IgD-negative memory B cell (primary cell): ENCODE measurements at regions not wholly inside any gene's neighbourhood (a gene's known extent, or its start where the extent isn't known, plus 50 kb on each side); places are given as distances from the start of the nearest gene placed in this dataset.
"Not testable (repeated sequence)": the region's sequence is repeated elsewhere in the genome, so short reads cannot be mapped to it uniquely, and the experiment has no call there.

Experiments
- H3K27ac Mint-ChIP-seq, 3 donors: one replicate each; pipeline ENCODE4 v1.8.0; 2020 to 2022; ENCODE audit warnings: mild to moderate bottlenecking in 3 of 3, mixed read lengths in 3 of 3, moderate library complexity in 1 of 3
- H3K27me3 Mint-ChIP-seq: one replicate; pipeline ENCODE4 v1.8.0; 2021; ENCODE audit warnings: mixed read lengths
- H3K36me3 Mint-ChIP-seq: one replicate; pipeline ENCODE4 v1.8.0; 2020; ENCODE audit warnings: mild to moderate bottlenecking, mixed read lengths
- H3K4me1 Mint-ChIP-seq, 3 donors: one replicate each; pipeline ENCODE4 v1.8.0; 2020 to 2022; ENCODE audit warnings: mixed read lengths in 3 of 3, mild to moderate bottlenecking in 1 of 3
- H3K4me3 Mint-ChIP-seq, 4 donors: one replicate each; pipeline ENCODE4 v1.8.0; 2020 to 2022; ENCODE audit warnings: mild to moderate bottlenecking in 4 of 4, mixed read lengths in 4 of 4, moderate library complexity in 3 of 4
- H3K9me3 Mint-ChIP-seq, 3 donors: one replicate each; pipeline ENCODE4 v1.8.0; 2020 to 2021; ENCODE audit warnings: mixed read lengths in 3 of 3, mild to moderate bottlenecking in 1 of 3

DNA sequence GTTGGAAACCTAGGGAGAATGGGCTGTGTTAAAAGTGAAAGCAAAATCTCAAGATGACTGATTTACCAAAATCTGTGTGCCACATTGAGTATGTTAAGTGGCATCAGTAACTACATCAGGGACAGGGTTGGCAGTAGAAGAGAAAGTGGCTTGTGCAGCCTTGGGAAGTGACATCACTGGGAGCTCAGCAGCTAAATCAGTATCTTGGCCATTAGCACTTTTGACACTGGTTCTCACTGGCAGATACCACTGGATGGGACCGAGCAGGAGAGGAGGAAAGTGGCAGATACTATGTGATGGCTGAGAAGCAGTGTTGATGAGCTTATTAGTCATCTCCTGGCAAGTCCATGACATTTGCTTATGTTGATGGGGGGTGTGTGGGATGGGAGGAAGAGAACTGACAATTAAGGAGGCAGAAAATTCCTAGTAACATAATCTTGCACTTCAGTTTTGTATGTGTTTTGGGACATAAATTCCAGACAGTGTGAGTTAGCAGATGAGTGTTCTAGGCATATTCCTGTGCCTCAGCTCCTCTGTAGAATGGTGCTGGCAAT is 322.2 kb downstream of the SOX4 start:
- Mint-ChIP-seq H3K27ac (no peak overlapping the region), H3K9me3 (no peaks in the 10 kb centered on the region), H3K27me3 (peaks cover 4% of the 10 kb centered on the region), H3K4me3 (peak overlapping the region in 1 of 4 donors; percentile 39), H3K4me1 (peaks cover 0 to 4% (median 0%) of the 10 kb centered on the region in 3 donors), H3K36me3 (no peaks in the 10 kb centered on the region)

GRCh38 chr6:21918041-21918440 is 324.5 kb downstream of the SOX4 start:
- Mint-ChIP-seq H3K36me3 (no peaks in the 10 kb centered on the region), H3K27ac (peak overlapping the region in 1 of 3 donors; percentile 31), H3K27me3 (peaks cover 4% of the 10 kb centered on the region), H3K4me3 (no peak overlapping the region), H3K9me3 (no peaks in the 10 kb centered on the region), H3K4me1 (peaks cover 0 to 4% (median 0%) of the 10 kb centered on the region in 3 donors)

DNA sequence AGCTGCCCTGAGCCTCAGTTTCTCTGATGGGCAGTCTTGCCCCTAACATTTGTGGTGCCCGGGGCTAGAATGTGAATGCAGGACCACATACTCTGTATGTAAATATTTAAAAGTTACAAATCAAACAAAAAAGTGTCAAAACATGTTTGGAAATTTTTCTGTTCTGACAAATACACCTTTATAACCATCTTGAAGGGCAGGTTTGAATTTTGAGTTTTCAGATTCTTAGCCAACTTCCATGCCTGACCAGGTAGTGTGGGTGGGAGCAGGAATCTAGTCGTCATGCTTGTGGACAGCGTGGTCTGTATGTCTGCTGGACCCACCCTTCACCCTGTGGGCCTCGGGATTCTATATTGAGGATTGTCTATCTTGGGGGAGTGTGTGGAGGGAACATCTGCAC is 325.1 kb downstream of the SOX4 start:
- Mint-ChIP-seq H3K4me3 (no peak overlapping the region), H3K27ac (no peak overlapping the region), H3K36me3 (no peaks in the 10 kb centered on the region), H3K9me3 (no peaks in the 10 kb centered on the region), H3K27me3 (peaks cover 4% of the 10 kb centered on the region), H3K4me1 (peaks cover 0 to 4% (median 0%) of the 10 kb centered on the region in 3 donors)

DNA sequence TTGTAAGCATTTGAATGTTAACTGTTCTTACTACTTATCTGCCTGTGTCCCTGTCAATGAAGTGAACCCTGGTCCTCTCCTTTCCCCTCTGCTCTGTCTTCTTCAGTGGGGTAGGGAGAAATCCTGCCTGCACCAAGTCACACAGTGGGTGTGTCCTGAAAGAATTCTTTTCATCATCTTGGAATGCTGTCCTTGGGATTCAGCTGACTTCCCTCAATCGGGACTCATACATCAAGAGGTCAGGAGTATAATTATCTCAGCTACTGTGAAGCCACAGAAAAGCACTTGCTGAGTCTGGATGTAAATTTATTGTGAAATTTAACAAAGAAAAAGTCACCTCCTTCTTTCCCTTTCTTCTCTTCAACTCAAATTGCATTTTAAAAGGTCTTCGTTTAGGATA is 328.5 kb downstream of the SOX4 start:
- H3K9me3 Mint-ChIP-seq = peaks cover 0 to 1% (median 0%) of the 10 kb centered on the region in 3 donors
- no peak overlapping the region for H3K27ac Mint-ChIP-seq
- peaks cover 2% of the 10 kb centered on the region for H3K27me3 Mint-ChIP-seq
- no peaks in the 10 kb centered on the region for H3K4me1 Mint-ChIP-seq
- no peak overlapping the region for H3K4me3 Mint-ChIP-seq
- H3K36me3 Mint-ChIP-seq = no peaks in the 10 kb centered on the region

GRCh38 chr6:21924002-21924401 is 330.5 kb downstream of the SOX4 start:
- H3K9me3 Mint-ChIP-seq = peaks cover 0 to 5% (median 0%) of the 10 kb centered on the region in 3 donors
- no peaks in the 10 kb centered on the region for H3K27me3 Mint-ChIP-seq
- H3K36me3 Mint-ChIP-seq = no peaks in the 10 kb centered on the region
- H3K4me1 Mint-ChIP-seq = no peaks in the 10 kb centered on the region
- no peak overlapping the region for H3K4me3 Mint-ChIP-seq
- H3K27ac Mint-ChIP-seq = no peak overlapping the region

DNA sequence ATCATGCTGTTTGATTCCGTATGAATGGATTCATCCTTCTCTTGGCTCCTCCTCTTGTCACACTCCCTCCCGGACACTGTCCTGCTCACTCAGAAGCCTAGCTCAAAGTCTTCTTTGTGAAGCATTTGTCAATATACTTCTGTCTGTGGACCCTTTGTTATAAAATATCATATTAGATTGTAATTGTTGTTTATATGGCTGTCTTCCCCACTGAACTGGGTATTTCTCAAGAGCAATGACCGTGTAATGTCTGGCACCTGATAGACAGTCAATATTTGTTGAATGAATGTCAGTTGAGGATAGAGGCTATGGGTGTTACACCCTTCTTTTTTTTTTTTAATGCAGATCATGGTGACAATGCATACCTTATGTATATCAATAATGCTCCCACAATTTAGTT is 335.3 kb downstream of the SOX4 start:
- no peak overlapping the region for H3K4me3 Mint-ChIP-seq
- no peaks in the 10 kb centered on the region for H3K4me1 Mint-ChIP-seq
- no peaks in the 10 kb centered on the region for H3K27me3 Mint-ChIP-seq
- no peak overlapping the region for H3K27ac Mint-ChIP-seq
- peaks cover 3 to 5% (median 3%) of the 10 kb centered on the region in 3 donors for H3K9me3 Mint-ChIP-seq
- H3K36me3 Mint-ChIP-seq = peaks cover 3% of the 10 kb centered on the region

- peaks cover 3% of the 10 kb centered on the region for H3K36me3 Mint-ChIP-seq
- peaks cover 3 to 6% (median 5%) of the 10 kb centered on the region in 3 donors for H3K9me3 Mint-ChIP-seq
- peaks cover 0 to 2% (median 0%) of the 10 kb centered on the region in 3 donors for H3K4me1 Mint-ChIP-seq
- no peak overlapping the region for H3K27ac Mint-ChIP-seq
- H3K27me3 Mint-ChIP-seq = no peaks in the 10 kb centered on the region
- H3K4me3 Mint-ChIP-seq = no peak overlapping the region
Observed at GRCh38 chr6:21931641-21932335, 338.2 kb downstream of the SOX4 start.

GRCh38 chr6:21933351-21933750 is 339.8 kb downstream of the SOX4 start:
- Mint-ChIP-seq H3K4me1 (peaks cover 0 to 2% (median 0%) of the 10 kb centered on the region in 3 donors), H3K9me3 (peaks cover 0 to 6% (median 3%) of the 10 kb centered on the region in 3 donors), H3K27me3 (no peaks in the 10 kb centered on the region), H3K4me3 (no peak overlapping the region), H3K27ac (no peak overlapping the region), H3K36me3 (peaks cover 3% of the 10 kb centered on the region)

- peaks cover 0 to 6% (median 3%) of the 10 kb centered on the region in 3 donors for H3K9me3 Mint-ChIP-seq
- peaks cover 0 to 2% (median 0%) of the 10 kb centered on the region in 3 donors for H3K4me1 Mint-ChIP-seq
- H3K27ac Mint-ChIP-seq = no peak overlapping the region
- H3K36me3 Mint-ChIP-seq = peaks cover 3% of the 10 kb centered on the region
- H3K4me3 Mint-ChIP-seq = no peak overlapping the region
- H3K27me3 Mint-ChIP-seq = no peaks in the 10 kb centered on the region
Observed at GRCh38 chr6:21935142-21935541, 341.6 kb downstream of the SOX4 start.

GRCh38 chr6:21935561-21936028 is 342.0 kb downstream of the SOX4 start:
- Mint-ChIP-seq H3K4me3 (no peak overlapping the region), H3K4me1 (peaks cover 0 to 2% (median 0%) of the 10 kb centered on the region in 3 donors), H3K27ac (no peak overlapping the region), H3K27me3 (no peaks in the 10 kb centered on the region), H3K36me3 (peaks cover 3% of the 10 kb centered on the region), H3K9me3 (peaks cover 0 to 6% (median 3%) of the 10 kb centered on the region in 3 donors)

- Mint-ChIP-seq H3K9me3 (peaks cover 0 to 3% (median 3%) of the 10 kb centered on the region in 3 donors), H3K27me3 (no peaks in the 10 kb centered on the region), H3K4me1 (peaks cover 0 to 2% (median 0%) of the 10 kb centered on the region in 3 donors), H3K4me3 (no peak overlapping the region), H3K27ac (no peak overlapping the region), H3K36me3 (peaks cover 3% of the 10 kb centered on the region)
Observed at GRCh38 chr6:21937466-21937865, 343.9 kb downstream of the SOX4 start.

GRCh38 chr6:21939066-21939465 is 345.5 kb downstream of the SOX4 start:
- not testable (repeated sequence) for H3K36me3 Mint-ChIP-seq, H3K27ac Mint-ChIP-seq, H3K9me3 Mint-ChIP-seq, H3K4me1 Mint-ChIP-seq, H3K27me3 Mint-ChIP-seq, H3K4me3 Mint-ChIP-seq

DNA sequence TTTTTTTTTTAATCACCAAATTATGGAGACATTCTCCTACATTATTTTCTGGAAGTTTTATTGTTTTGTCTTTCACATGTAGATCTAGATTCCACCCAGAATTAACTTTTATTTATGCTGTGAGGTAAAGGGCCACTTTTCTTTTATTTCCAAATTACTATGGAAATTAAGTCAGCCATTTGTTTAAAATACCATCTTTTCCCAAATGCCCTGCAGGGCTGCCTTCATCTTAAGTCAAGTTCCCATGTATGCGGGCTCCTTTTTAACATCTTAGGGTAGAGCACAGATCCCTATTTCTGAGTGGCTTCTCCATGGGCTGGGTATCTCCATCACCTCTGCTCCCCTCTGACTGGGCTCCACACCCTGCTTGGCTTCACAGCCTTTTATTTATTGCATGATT is 348.4 kb downstream of the SOX4 start:
- Mint-ChIP-seq H3K27ac (no peak overlapping the region), H3K36me3 (no peaks in the 10 kb centered on the region)

GRCh38 chr6:21942897-21943296 is 349.3 kb downstream of the SOX4 start:
- no peak overlapping the region for H3K4me3 Mint-ChIP-seq
- H3K27me3 Mint-ChIP-seq = peaks cover 2% of the 10 kb centered on the region
- no peaks in the 10 kb centered on the region for H3K9me3 Mint-ChIP-seq
- no peak overlapping the region for H3K27ac Mint-ChIP-seq
- H3K4me1 Mint-ChIP-seq = no peaks in the 10 kb centered on the region
- no peaks in the 10 kb centered on the region for H3K36me3 Mint-ChIP-seq

More for the DNA sequence above, 348.4 kb downstream of the SOX4 start:
- H3K4me3 Mint-ChIP-seq = no peak overlapping the region
- no peaks in the 10 kb centered on the region for H3K9me3 Mint-ChIP-seq
- no peaks in the 10 kb centered on the region for H3K4me1 Mint-ChIP-seq
- H3K27me3 Mint-ChIP-seq = peaks cover 2% of the 10 kb centered on the region

DNA sequence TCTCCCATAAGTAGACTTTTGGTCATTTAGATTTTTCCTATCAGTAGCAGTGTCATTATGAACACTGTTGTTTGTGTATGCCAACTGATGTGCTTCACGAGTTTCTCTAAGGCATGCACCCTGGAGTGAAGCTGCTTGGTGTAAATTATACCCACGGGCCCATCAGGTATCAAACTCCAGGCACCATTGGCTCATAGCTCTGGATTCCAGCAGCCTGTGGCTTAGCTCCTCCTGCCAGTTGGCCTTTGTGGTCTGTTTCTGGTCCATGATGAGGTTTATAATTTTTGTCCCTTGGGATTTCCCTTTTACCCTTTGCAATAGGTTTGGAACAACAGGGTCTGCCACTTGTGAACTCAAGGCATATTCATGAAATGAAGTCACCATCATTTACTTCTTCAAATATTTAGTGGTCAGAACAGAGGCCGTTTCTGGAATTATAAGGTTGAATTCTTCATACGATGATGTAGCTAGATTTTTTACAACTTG is 350.5 kb downstream of the PRL start:
- H3K27ac Mint-ChIP-seq = no peak overlapping the region
- H3K27me3 Mint-ChIP-seq = peaks cover 2% of the 10 kb centered on the region
- no peaks in the 10 kb centered on the region for H3K4me1 Mint-ChIP-seq
- no peaks in the 10 kb centered on the region for H3K9me3 Mint-ChIP-seq
- H3K4me3 Mint-ChIP-seq = no peak overlapping the region
- no peaks in the 10 kb centered on the region for H3K36me3 Mint-ChIP-seq

DNA sequence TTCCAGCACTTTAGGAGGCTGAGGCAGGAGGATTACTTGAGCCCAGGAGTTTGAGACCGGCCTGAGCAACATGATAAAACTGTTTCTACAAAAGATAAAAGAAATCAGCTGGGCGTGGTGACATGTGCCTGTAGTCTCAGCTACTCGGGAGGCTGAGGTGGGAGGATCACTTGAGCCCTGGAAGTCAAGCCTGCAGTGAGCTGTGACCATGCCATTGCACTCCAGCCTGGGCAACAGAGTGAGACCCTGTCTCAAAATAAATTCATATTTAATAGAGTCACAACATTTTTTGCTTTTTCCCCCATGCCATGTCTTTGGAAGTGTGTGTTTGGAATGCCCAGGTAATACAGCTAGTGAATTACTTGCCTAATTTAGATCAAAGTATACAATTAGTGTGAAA is 349.6 kb downstream of the PRL start:
- H3K27me3 Mint-ChIP-seq, H3K9me3 Mint-ChIP-seq, H3K4me3 Mint-ChIP-seq, H3K36me3 Mint-ChIP-seq, H3K4me1 Mint-ChIP-seq, H3K27ac Mint-ChIP-seq: not testable (repeated sequence)
